ENCODE measurements at regions not wholly inside any gene's neighbourhood (a gene's known extent, or its start where the extent isn't known, plus 50 kb on each side); places are given as distances from the start of the nearest gene placed in this dataset.
"Not testable (repeated sequence)": the region's sequence is repeated elsewhere in the genome, so short reads cannot be mapped to it uniquely, and the experiment has no call there.

DNA sequence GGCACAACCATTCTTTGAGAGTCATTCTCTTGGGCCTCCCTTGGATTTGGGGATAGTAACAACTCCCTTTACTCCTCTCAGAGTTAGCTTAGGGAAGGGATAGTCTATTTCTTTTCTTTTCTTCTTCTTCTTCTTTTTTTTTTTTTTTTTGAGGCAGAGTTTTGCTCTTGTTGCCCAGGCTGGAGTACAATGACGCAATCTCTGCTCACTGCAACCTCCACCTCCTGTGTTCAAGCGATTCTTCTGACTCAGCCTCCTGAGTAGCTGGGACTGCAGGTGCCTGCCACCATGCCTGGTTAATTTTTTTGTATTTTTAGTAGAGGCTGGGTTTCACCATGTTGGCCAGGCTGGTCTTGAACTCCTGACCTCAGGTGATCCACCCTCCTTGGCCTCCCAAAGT is 465.8 kb downstream of the PLCL1 start:
- not testable (repeated sequence) for TF ChIP-seq POLR2A (IDR thresholded peaks at IDR 0.05; ENCODE audit: low read depth, low read length); POU2F2 (IDR thresholded peaks at IDR 0.05; ENCODE audit: low read depth, low read length); TAF1 (IDR thresholded peaks at IDR 0.05; ENCODE audit: low read depth, low read length); POLR2AphosphoS5 (IDR thresholded peaks at IDR 0.05; ENCODE audit: low read depth, low read length); SPI1 (IDR thresholded peaks at IDR 0.05; ENCODE audit: low read depth, low read length); PAX5 (IDR thresholded peaks at IDR 0.05; ENCODE audit: insufficient read depth, low read length, severe bottlenecking)

Measured in GM12891 (cell line).